ENCODE measurements at regions not wholly inside any gene's neighbourhood (a gene's known extent, or its start where the extent isn't known, plus 50 kb on each side); places are given as distances from the start of the nearest gene placed in this dataset.

DNA sequence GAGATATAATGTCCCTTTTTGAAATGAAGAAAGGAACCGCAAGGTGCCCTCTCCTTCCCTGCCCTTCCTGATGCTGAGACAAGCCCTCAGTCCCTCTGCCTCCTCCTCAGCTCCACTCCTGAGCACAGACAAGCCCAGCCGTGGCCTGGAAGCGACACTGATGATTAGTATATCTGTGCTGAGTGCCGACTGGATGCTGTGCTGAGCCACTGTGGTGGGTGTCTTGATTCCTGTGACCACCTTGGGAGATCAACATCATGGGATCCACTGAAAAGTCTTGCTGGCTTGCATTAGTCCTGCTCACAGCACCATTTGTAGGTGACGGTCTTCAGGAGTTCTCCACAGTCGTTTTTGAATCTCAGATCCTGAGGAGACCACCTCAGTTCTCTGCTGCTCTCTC lies 59.5 kb upstream of the HGFAC start:
- DNase-seq (ENCODE audit: low read depth): no peak
- TF ChIP-seq, protein P1, sequence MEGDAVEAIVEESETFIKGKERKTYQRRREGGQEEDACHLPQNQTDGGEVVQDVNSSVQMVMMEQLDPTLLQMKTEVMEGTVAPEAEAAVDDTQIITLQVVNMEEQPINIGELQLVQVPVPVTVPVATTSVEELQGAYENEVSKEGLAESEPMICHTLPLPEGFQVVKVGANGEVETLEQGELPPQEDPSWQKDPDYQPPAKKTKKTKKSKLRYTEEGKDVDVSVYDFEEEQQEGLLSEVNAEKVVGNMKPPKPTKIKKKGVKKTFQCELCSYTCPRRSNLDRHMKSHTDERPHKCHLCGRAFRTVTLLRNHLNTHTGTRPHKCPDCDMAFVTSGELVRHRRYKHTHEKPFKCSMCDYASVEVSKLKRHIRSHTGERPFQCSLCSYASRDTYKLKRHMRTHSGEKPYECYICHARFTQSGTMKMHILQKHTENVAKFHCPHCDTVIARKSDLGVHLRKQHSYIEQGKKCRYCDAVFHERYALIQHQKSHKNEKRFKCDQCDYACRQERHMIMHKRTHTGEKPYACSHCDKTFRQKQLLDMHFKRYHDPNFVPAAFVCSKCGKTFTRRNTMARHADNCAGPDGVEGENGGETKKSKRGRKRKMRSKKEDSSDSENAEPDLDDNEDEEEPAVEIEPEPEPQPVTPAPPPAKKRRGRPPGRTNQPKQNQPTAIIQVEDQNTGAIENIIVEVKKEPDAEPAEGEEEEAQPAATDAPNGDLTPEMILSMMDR (conservative IDR thresholded peaks at IDR 0.05; ENCODE audit: low read depth, low read length): no peak
- H3K4me3 ChIP-seq (ENCODE audit: low read depth, low read length): no peak overlapping the region

DNA sequence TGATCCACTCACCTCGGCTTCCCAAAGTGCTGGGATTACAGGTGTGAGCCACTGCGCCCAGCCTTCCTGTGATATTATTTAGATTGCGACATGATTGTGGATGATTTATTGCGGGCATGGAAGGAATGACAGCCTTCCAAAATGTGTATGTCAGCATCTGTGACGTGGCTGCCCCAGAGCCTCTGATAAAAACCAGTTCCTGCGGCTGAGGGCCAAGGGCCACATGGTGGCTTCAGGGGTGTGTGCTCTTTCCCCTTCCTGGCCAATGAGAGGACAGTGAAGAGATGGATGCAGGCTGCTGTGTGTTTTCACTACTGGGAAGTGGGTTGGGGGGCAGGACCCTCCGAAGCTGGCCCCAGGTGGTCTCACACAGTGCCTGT lies 57.4 kb upstream of the HGFAC start:
- TF ChIP-seq, protein P1 (conservative IDR thresholded peaks at IDR 0.05; ENCODE audit: low read depth, low read length): no peak
- no peak for DNase-seq (ENCODE audit: low read depth)
- peak overlapping the region; percentile 62 for H3K4me3 ChIP-seq (ENCODE audit: low read depth, low read length)

- TF ChIP-seq, protein P1 (conservative IDR thresholded peaks at IDR 0.05; ENCODE audit: low read depth, low read length): no peak
- peak overlapping the region; percentile 62 for H3K4me3 ChIP-seq (ENCODE audit: low read depth, low read length)
- no peak for DNase-seq (ENCODE audit: low read depth)
Observed at GRCh38 chr4:3384771-3385710, 56.7 kb upstream of the HGFAC start.

DNA sequence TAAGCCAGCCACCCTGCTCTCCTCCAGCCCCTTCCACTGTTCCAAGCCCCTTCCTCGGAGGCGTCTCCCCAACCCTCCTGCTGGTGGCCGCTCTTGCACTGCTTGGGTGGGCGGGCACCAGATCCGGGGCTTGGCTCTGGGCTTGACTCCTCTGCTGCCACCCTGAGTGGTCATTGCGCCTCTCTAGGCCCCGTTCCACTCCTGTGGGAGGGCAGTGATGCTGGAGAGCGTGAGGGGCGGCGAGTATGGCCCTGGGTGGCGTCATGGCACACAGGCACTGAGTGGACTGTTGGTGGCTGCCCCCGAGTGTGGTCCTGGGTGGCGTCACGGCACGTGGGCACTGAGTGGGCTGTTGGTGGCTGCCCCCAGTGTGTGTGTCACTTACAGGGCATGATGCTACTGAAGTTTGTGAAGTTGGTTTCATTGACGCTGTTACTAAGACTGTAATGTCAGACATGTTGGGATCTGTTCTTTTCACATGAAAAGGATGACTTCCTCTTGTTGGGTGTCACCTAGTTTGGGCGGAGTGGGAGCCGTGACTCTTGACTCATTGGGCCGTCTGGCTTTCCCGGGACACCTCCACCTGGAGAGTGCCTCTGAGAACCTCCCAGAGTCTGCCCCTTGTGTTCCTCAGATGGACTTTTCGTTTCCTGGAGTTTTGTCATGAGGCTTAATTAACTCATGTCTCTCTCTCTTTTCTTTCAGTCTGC lies 55.9 kb upstream of the HGFAC start:
- TF ChIP-seq, protein P1 (conservative IDR thresholded peaks at IDR 0.05; ENCODE audit: low read depth, low read length): no peak
- peak overlapping the region; percentile 62 for H3K4me3 ChIP-seq (ENCODE audit: low read depth, low read length)
- DNase-seq (ENCODE audit: low read depth): no peak

DNA sequence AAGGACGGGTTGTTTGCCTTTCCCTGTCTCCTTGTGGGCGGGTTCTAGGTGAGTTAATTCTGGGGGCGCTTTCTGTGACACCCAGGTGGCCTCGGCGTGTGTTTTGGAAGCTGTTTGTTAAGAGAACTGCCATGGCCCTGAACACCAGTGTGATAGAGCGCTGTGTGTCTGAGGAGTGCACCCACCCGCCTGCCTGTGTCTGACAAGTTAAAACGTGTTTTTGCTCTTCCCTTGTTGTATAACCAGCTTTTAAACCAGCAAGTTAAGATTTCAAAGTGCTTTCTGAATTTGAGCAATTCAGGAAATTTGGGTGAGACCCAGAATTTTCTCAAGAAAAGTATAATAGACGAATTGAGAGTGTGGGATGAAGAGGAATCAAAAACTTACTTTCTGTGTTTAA lies 55.2 kb upstream of the HGFAC start:
- TF ChIP-seq, protein P1 (conservative IDR thresholded peaks at IDR 0.05; ENCODE audit: low read depth, low read length): no peak
- DNase-seq (ENCODE audit: low read depth): no peak
- peak overlapping the region; percentile 62 for H3K4me3 ChIP-seq (ENCODE audit: low read depth, low read length)

DNA sequence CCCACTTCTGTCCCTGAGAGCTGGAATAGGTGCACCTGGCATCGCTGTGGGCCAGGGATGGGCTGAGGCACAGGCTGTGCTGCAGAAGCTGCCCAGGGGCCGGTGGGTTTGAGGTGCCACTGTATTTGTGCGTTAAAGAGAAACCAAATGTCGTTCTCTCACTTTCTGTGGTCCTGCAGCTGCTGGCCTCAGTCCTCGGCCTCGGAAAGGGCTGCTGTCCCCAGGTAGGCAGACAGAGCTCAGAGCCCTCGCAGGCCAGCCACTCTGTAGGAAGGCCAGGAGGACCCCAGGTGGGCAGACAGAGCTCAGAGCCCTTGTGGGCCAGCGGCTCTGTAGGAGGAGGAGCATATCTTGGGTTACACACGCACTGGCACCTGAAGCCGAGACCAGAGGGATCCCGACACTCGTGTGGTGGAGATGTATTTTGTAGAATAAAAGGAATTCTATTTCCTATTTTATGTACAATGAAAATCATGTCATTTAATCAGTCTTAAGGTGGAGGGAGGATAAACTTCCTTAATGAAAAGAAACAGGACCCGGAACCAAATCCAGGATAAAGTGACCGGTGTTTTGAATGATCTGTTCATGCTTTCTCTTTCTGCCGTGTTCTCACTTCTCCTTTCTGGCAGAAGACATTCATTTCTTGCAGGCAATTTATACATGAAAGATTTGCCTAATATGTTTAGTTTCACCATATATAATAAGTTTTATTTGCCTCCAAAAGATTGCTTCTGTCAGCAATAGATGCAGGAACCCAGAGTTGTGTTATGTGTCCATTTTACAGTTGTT lies 54.4 kb upstream of the HGFAC start:
- TF ChIP-seq, protein P1 (conservative IDR thresholded peaks at IDR 0.05; ENCODE audit: low read depth, low read length): no peak
- peak overlapping the region; percentile 62 for H3K4me3 ChIP-seq (ENCODE audit: low read depth, low read length)
- DNase-seq (ENCODE audit: low read depth): no peak
